Stimulated activated CD4-positive, alpha-beta T cell treated with anti-CD3 and anti-CD28 coated beads, Interleukin-12 subunit alpha, Interleukin-12 subunit beta, amount 100 ng/mL, for 24 hours (primary cell): ENCODE measurements at regions not wholly inside any gene's neighbourhood (a gene's known extent, or its start where the extent isn't known, plus 50 kb on each side); places are given as distances from the start of the nearest gene placed in this dataset.
"Not testable (repeated sequence)": the region's sequence is repeated elsewhere in the genome, so short reads cannot be mapped to it uniquely, and the experiment has no call there.

Experiments
- DNase-seq, 2 experiments: peaks; one replicate each; pipeline ENCODE4 v3.0.0-alpha.2; 2020; ENCODE audit warnings: low read depth in 2 of 2

- no peak for DNase-seq
Observed at GRCh38 chr6:113744861-113745260, 112.3 kb upstream of the MARCKS start.

DNA sequence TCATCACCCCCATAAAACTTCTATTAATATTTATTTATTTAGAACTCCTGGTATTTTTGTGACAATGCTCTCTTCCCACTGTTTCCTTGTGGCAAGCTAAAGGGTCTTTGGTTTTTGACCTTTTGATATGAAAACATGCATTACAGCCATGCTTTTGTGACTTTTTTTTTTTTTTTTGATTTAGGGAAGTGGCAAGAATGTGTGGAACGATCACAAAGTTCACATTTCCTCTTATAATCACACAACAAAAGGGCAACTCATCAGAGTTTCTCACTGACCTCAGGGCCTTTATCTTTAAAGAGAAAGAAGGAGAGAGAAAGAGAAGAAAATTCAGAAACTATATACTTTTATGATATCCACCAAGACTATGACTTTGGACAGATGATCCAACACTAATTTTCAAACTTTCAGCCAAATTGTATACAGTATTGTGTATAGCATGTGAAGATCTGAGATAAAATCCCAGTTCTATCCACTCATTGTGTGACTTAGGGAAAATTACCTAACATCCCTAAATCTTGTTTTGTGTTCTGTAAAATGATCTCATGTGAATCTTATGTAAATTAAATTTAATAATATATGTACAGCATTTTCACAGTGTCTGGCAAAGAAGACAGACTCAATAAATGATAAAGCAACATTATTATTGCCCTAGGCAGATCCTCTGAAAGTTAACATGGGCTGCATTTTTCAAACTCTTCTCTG, 106.8 kb upstream of the MARCKS start:
- no peak for DNase-seq

- no peak for DNase-seq
Observed at GRCh38 chr6:113754291-113754690, 102.9 kb upstream of the MARCKS start.

DNA sequence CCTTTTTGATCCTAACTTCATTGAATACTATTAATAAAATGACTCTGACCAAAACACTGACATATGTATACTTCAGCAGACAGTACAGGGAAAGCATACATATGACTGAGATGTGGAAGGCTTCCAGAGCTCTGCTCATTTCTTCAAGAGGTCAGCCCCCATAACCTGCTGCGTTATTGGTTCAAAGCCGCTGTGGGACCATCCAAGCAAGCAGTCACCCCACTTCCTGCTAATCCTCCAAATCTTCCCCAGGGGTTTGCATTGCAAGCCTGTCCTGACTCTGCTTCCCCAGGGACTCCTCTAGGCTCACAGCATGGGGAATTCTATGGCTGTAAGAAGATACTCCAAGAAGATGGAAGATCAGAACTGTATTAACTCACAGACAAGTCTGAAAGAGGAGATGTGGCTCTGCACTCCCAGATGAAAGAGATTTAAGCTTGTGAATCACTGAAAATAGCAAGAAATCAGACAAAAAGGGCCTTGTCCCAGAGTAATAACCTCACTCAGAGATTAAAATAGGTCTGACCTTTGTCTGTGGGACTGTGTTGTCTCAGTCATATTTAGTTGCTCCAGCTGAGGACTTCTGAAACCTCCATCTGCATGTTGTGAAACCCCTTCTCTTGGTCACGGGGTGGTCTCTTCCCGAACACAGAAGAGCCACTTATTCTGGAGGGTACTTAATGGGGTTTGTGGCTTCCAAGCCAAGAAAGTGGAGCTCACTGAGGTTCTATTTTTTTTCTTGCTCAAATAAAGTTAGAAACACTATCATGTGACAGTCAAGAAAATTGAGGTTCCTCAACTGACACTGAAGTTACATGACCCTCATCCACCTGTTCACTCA, 101.5 kb upstream of the MARCKS start:
- DNase-seq = no peak

GRCh38 chr6:113756290-113756665, 100.9 kb upstream of the MARCKS start:
- DNase-seq = no peak

DNA sequence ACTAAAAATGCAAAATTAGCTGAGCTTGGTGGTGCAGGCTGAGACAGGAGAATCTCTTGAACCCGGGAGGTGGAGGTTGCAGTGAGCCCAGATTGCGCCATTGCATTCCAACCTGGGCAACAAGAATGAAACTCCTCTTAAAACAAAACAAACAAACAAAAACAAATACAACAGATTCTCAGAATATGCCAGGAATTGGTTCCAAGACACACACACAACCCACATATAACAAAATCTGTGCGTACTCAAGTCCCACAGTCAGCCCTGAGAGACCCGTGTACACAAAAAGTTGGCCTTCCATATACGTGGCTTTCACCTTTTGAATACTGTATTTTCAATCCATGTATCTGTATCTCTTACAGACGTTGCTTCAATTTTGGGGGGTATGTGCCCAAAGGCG, 98.9 kb upstream of the MARCKS start:
- no peak for DNase-seq

DNA sequence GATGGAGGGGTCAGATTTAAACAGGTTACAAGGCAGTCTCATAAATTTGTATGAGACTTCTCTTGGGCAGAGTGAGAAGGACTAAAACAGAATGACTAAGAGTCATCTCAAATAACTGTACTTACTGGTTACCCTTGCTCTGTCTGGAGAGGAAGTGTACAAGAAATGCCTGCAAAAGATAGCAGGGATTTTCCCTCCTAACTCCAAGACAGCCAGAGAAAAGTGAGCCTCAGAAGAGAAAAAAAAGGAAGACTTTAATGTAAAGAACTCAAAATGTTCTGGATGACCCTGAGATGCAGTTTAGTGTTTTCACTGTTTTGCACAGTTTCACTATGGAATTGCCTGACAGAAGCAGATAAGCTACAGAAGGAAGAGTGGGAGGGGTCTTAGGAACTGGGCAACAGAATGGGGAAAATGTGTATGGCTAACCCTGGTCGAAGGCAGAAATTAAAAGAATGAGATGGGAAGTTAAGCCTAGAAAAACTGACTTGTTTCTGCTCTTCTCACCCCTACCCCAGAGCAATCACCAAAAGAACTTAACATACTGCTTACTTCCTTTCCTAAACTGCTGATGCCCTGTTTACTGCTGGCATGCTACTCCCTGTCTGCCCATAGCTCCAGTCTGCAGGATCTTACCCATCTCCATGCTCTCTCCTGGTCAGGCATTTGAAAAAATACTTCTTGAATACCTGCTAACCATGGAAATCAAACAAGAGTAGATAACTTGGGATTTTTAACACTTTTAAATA, 98.1 kb upstream of the MARCKS start:
- no peak for DNase-seq

GRCh38 chr6:113762641-113763040, 94.5 kb upstream of the MARCKS start:
- DNase-seq = no peak

GRCh38 chr6:113763311-113763766, 93.8 kb upstream of the MARCKS start:
- no peak for DNase-seq

DNA sequence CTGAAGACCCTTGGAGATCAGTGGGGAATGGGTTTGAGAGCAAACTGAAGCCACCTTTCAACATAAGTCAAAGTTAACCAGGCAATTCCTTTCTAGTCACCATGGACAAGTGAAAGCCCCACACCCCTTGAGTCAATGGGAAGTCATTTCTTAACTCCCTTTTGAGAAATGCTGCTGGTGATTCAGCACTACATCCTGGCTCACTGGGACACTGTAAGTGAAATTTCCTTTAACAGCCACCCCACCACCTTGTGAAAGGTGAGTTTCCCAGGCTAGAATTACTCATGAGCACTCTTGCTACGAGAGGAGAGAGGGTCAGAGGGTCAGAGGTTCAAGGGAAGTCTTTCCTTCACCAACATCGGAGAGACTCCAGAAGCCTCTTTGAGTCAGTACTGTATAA, 93.3 kb upstream of the MARCKS start:
- DNase-seq = no peak

DNA sequence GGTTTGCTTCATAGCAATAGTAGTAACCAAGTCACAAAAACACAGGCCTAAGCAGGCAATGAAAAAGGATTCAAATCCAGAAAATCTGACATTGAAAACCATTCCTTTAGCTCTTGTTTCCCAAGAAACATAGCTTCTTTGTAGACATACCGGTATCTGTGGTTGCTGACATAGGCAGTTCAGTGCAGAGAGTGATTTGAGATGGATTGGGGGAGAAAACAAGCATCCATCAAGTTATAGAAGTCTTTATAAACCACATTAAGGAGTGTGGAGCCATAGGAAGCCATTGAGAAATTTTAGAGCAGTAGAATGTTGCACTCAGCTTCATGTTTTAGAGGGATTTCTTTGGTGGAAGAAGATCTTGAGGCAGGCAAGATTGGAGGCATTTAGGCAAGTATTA, 91.2 kb upstream of the MARCKS start:
- no peak for DNase-seq

DNA sequence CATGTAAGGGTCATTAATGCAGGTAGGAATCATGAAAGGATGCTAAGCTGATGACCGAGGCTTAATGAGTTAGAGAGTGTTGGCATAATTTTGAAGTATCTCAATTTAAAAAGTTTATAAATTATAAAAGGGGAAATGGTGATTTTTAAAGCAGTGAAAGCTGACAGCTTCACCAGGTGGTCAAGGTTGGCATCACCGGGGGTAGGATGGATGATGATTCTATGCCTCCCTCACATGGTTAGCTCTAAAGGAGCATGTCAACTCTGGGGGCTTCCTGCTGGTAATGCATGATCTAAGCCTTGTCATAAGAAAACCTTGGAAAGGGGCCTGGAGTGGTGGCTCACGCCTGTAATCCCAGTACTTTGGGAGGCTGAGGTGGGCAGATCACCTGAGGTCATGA, 89.2 kb upstream of the MARCKS start:
- no peak for DNase-seq

DNA sequence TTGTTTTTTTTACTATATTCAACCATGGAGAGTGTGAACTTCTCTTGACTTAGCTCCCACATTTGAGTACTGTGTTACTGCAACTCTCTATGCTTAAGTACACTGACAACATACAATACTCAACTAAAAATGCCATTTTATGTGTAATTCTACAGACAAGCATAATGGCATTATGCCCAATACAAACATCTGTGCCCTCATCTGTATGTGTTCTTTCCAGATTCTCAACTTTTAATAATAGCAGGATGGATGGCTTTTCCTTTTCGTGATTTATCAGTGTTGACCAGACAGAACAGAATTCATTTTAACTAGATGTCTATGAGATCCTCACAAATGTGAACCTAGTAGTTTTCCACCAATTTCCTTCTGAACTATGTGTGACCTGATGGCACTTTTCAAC, 84.2 kb upstream of the MARCKS start:
- no peak for DNase-seq

DNA sequence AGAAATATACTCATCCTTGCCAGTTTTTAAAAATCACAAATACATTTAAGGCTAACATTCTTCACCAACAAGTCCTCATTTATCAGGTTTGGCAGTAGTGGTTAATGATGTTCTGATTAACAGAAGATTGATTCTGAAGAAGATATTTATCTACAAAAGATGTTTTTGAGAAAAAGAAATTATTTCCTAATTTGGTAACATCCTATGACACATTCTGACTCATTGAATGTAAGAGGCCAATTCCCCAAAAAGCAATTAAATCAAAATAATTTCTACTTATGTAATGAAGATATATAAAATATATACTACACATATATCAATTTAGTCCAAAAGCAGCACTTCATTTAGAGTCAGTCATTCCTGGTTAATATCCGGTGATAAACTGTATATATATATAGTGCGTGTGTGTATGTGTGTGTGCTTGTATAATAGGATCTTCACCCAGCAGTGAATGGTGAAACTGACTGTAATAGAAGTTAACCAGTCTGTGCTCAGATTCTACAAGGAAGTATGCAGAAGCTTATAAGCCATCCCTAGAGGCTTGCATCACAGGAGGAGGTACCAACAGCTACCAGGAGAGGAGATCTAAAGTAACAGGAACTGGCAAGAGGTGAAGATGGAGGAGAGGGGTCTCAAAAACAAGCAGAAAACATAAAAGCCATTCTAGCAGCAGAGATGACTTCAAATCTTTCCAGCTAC, 82.9 kb upstream of the MARCKS start:
- DNase-seq = no peak

- no peak for DNase-seq
Observed at GRCh38 chr6:113776998-113777397, 80.1 kb upstream of the MARCKS start.

GRCh38 chr6:113777601-113778000, 79.5 kb upstream of the MARCKS start:
- DNase-seq = no peak

DNA sequence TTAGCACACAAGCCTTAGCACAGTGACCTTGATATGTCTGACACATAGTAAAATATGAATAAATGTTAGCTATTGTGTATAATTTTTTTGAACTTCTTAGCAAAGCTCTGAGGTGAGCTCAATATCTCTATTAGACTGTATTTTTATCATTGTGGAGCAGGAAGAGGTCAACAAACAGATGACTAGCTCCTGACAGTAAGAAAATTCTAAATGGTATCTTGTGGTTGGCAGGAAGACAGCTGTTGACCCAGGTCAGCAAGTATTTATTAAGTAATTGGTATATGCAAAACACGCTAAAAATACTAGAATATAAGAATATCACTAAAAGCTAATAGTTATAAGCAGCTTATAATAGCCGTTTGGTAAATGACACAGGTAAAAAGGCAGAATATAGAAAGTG, 77.5 kb upstream of the MARCKS start:
- DNase-seq = no peak

DNA sequence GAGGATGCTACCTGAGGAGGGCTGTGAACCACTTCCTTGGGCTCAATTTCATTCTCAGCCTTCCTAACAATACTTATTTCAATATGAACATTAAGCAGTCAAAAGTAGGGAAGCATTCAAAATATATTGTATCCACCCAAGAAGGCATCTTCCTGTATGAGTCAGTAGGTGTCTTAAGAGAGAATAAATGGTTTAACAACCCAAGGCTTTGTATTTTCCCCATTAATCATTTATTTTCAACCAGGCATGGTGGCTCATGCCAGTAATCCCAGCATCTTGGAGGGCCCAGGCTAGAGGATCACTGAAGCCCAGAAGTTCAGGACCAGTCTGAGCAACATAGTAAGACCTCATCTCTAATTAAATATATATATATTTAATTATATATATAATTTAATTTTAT, 74.5 kb upstream of the MARCKS start:
- no peak for DNase-seq

- no peak for DNase-seq
Observed at GRCh38 chr6:113786168-113786567, 71.0 kb upstream of the MARCKS start.

DNA sequence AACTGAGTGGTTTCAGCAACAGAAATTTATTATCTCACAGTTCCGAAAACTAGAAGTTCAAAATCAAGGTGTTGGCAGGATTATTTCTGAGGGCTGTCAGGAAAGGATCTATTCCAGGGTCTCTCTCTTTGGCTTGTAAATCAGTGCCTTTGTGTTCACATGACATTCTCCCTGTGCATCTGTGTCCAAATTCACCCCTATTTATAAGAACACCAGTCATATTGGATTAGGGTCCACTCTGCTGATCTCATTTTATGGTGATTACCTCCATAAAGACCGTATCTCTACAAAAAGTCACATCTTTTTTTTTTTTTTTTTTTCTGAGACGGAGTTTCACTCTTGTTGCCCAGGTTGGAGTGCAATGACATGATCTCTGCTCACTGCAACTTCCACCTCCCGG, 68.6 kb upstream of the MARCKS start:
- DNase-seq = no peak

- DNase-seq = not testable (repeated sequence)
Observed at GRCh38 chr6:113791225-113791624, 65.9 kb upstream of the MARCKS start.

DNA sequence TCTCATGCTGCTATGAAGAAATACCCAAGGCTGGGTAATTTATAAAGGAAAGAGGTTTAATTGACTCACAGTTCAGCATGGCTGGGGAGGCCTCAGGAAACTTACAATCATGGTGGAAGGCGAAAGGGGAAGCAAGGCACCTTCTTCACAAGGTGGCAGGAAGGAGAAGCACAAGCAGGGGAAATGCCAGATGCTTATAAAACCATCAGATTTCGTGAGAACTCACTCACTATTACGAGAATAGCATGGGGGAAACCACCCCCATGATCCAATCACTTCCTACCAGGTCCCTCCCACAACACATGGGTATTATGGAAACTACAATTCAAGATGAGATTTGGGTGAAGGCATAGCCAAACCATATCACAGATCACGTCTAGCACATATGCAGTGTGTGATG, 61.8 kb upstream of the MARCKS start:
- DNase-seq = not testable (repeated sequence)
